Karpas-422 (cell line): ENCODE measurements at regions not wholly inside any gene's neighbourhood (a gene's known extent, or its start where the extent isn't known, plus 50 kb on each side); places are given as distances from the start of the nearest gene placed in this dataset.

Source experiments
- DNase-seq: peaks from one replicate; pipeline ENCODE4 v3.0.0-alpha.2; 2015
- H2AFZ ChIP-seq: fragments of 200-600 bp; sonication (generic); 2 replicates; pipeline ENCODE4 v1.6.1; 2014; ENCODE audit warnings: antibody characterized with exemption, low read length, mixed read lengths
- H3K27ac ChIP-seq: fragments of 200-600 bp; sonication (generic); 2 replicates; pipeline ENCODE4 v1.5.1; 2014; ENCODE audit warnings: mild to moderate bottlenecking, low read length, moderate library complexity
- H3K27me3 ChIP-seq: fragments of 200-600 bp; sonication (generic); 2 replicates; pipeline ENCODE4 v1.6.1; 2014; ENCODE audit warnings: low read length, mixed read lengths
- H3K36me3 ChIP-seq: fragments of 200-600 bp; sonication (generic); 2 replicates; pipeline ENCODE4 v1.6.1; 2014; ENCODE audit warnings: low read length, mixed read lengths; ENCODE audit not compliant: insufficient read depth
- H3K4me1 ChIP-seq: fragments of 200-600 bp; sonication (generic); 2 replicates; pipeline ENCODE4 v1.6.1; 2014; ENCODE audit warnings: mild to moderate bottlenecking, low read length, mixed read lengths
- H3K4me2 ChIP-seq: fragments of 200-600 bp; sonication (generic); 2 replicates; pipeline ENCODE4 v1.6.1; 2014; ENCODE audit warnings: low read length, low read depth, mild to moderate bottlenecking; ENCODE audit not compliant: poor library complexity, severe bottlenecking
- H3K4me3 ChIP-seq: fragments of 200-600 bp; sonication (generic); 2 replicates; pipeline ENCODE4 v1.5.1; 2014; ENCODE audit warnings: mild to moderate bottlenecking, antibody characterized with exemption, low read length, mixed read lengths
- H3K79me2 ChIP-seq: fragments of 200-600 bp; sonication (generic); 2 replicates; pipeline ENCODE4 v1.6.1; 2014; ENCODE audit warnings: mild to moderate bottlenecking, low read length, mixed read lengths
- H3K9ac ChIP-seq: fragments of 200-600 bp; sonication (generic); 2 replicates; pipeline ENCODE4 v1.6.0; 2014; ENCODE audit warnings: low read length
- H3K9me2 ChIP-seq: fragments of 200-600 bp; sonication (generic), shearing (Covaris generic); replicated peaks from 2 replicates; pipeline ENCODE4 v1.6.0; 2014; ENCODE audit warnings: mild to moderate bottlenecking, low read length, moderate library complexity; ENCODE audit not compliant: insufficient read depth
- H3K9me3 ChIP-seq: fragments of 300-700, 200-600 bp; sonication (generic); 2 replicates; pipeline ENCODE4 v1.6.1; 2014; ENCODE audit warnings: low read length, mixed read lengths
- H4K20me1 ChIP-seq: fragments of 200-600 bp; sonication (generic); 2 replicates; pipeline ENCODE4 v1.6.1; 2014; ENCODE audit warnings: mild to moderate bottlenecking, antibody characterized with exemption, low read length, low read depth; ENCODE audit not compliant: insufficient read depth

GRCh38 chr13:31627097-31627845 lies 112.1 kb upstream of the RXFP2 start:
- Histone ChIP-seq H2AFZ (no peak overlapping the region), H3K79me2 (no peaks in the 10 kb centered on the region), H3K4me2 (no peak overlapping the region), H3K9ac (no peak overlapping the region), H3K27ac (no peak overlapping the region), H3K4me1 (no peaks in the 10 kb centered on the region), H3K36me3 (no peaks in the 10 kb centered on the region), H3K27me3 (no peaks in the 10 kb centered on the region), H3K4me3 (no peak overlapping the region), H4K20me1 (no peaks in the 10 kb centered on the region), H3K9me2 (no peaks in the 10 kb centered on the region), H3K9me3 (no peaks in the 10 kb centered on the region)
- no peak for DNase-seq

- Histone ChIP-seq H3K36me3 (no peaks in the 10 kb centered on the region), H3K4me3 (no peak overlapping the region), H3K4me2 (no peak overlapping the region), H3K27ac (no peak overlapping the region), H3K4me1 (no peaks in the 10 kb centered on the region), H3K9me2 (no peaks in the 10 kb centered on the region), H3K9me3 (no peaks in the 10 kb centered on the region), H3K9ac (no peak overlapping the region), H3K79me2 (no peaks in the 10 kb centered on the region), H2AFZ (no peak overlapping the region), H3K27me3 (no peaks in the 10 kb centered on the region), H4K20me1 (no peaks in the 10 kb centered on the region)
- DNase-seq, result no peak
Measured at GRCh38 chr13:31629085-31629780, 110.1 kb upstream of the RXFP2 start.

GRCh38 chr13:31631071-31631470 lies 108.3 kb upstream of the RXFP2 start:
- Histone ChIP-seq H3K79me2 (no peaks in the 10 kb centered on the region), H3K36me3 (no peaks in the 10 kb centered on the region), H3K4me1 (no peaks in the 10 kb centered on the region), H3K4me3 (no peak overlapping the region), H3K27me3 (no peaks in the 10 kb centered on the region), H3K4me2 (no peak overlapping the region), H3K9me3 (no peaks in the 10 kb centered on the region), H3K27ac (no peak overlapping the region), H4K20me1 (no peaks in the 10 kb centered on the region), H3K9ac (no peak overlapping the region), H2AFZ (no peak overlapping the region), H3K9me2 (no peaks in the 10 kb centered on the region)
- no peak for DNase-seq

GRCh38 chr13:31631746-31632145 lies 107.6 kb upstream of the RXFP2 start:
- Histone ChIP-seq H3K36me3 (no peaks in the 10 kb centered on the region), H3K27me3 (no peaks in the 10 kb centered on the region)

GRCh38 chr13:31638577-31638976 lies 100.7 kb upstream of the RXFP2 start:
- peaks cover 5% of the 10 kb centered on the region; the same call in 1 of the 2 replicates for H3K9me3 ChIP-seq
- H4K20me1 ChIP-seq, result no peaks in the 10 kb centered on the region
- no peaks in the 10 kb centered on the region for H3K79me2 ChIP-seq
- no peaks in the 10 kb centered on the region for H3K9me2 ChIP-seq
- H3K4me2 ChIP-seq, result no peak overlapping the region
- no peaks in the 10 kb centered on the region for H3K27me3 ChIP-seq
- H3K9ac ChIP-seq, result no peak overlapping the region
- H3K4me3 ChIP-seq, result no peak overlapping the region
- H3K36me3 ChIP-seq, result no peaks in the 10 kb centered on the region
- H2AFZ ChIP-seq, result no peak overlapping the region
- H3K27ac ChIP-seq, result no peak overlapping the region
- no peaks in the 10 kb centered on the region for H3K4me1 ChIP-seq
- DNase-seq, result no peak

More at GRCh38 chr13:31631746-31632145, 107.6 kb upstream of the RXFP2 start:
- DNase-seq, result no peak
- no peak overlapping the region for H3K4me3 ChIP-seq
- no peak overlapping the region for H3K9ac ChIP-seq
- no peaks in the 10 kb centered on the region for H3K9me3 ChIP-seq
- H2AFZ ChIP-seq, result no peak overlapping the region
- no peak overlapping the region for H3K4me2 ChIP-seq
- H3K79me2 ChIP-seq, result no peaks in the 10 kb centered on the region
- H3K4me1 ChIP-seq, result no peaks in the 10 kb centered on the region
- no peak overlapping the region for H3K27ac ChIP-seq
- no peaks in the 10 kb centered on the region for H3K9me2 ChIP-seq
- H4K20me1 ChIP-seq, result no peaks in the 10 kb centered on the region

GRCh38 chr13:31639443-31640163 lies 99.7 kb upstream of the RXFP2 start:
- H3K9ac ChIP-seq, result no peak overlapping the region
- no peaks in the 10 kb centered on the region for H3K9me2 ChIP-seq
- no peak overlapping the region for H2AFZ ChIP-seq
- no peak overlapping the region for H3K4me2 ChIP-seq
- H4K20me1 ChIP-seq, result no peaks in the 10 kb centered on the region
- H3K4me1 ChIP-seq, result no peaks in the 10 kb centered on the region
- H3K27me3 ChIP-seq, result no peaks in the 10 kb centered on the region
- H3K9me3 ChIP-seq, result peaks cover 5% of the 10 kb centered on the region; the same call in 1 of the 2 replicates
- no peaks in the 10 kb centered on the region for H3K79me2 ChIP-seq
- no peak overlapping the region for H3K27ac ChIP-seq
- H3K36me3 ChIP-seq, result no peaks in the 10 kb centered on the region
- no peak for DNase-seq
- H3K4me3 ChIP-seq, result no peak overlapping the region

GRCh38 chr13:31649766-31650165 lies 89.6 kb upstream of the RXFP2 start:
- Histone ChIP-seq H3K9me2 (no peaks in the 10 kb centered on the region), H4K20me1 (no peaks in the 10 kb centered on the region), H3K4me2 (no peak overlapping the region), H3K9me3 (no peaks in the 10 kb centered on the region), H3K79me2 (no peaks in the 10 kb centered on the region), H3K27me3 (no peaks in the 10 kb centered on the region), H2AFZ (no peak overlapping the region), H3K4me3 (no peak overlapping the region), H3K36me3 (no peaks in the 10 kb centered on the region), H3K4me1 (no peaks in the 10 kb centered on the region), H3K27ac (no peak overlapping the region), H3K9ac (no peak overlapping the region)
- no peak for DNase-seq

GRCh38 chr13:31653730-31654129 lies 85.6 kb upstream of the RXFP2 start:
- H3K4me1 ChIP-seq, result no peaks in the 10 kb centered on the region
- H3K4me3 ChIP-seq, result no peak overlapping the region
- H3K9me3 ChIP-seq, result no peaks in the 10 kb centered on the region
- H3K79me2 ChIP-seq, result no peaks in the 10 kb centered on the region
- H4K20me1 ChIP-seq, result no peaks in the 10 kb centered on the region
- DNase-seq, result no peak
- H3K36me3 ChIP-seq, result no peaks in the 10 kb centered on the region
- H3K9me2 ChIP-seq, result no peaks in the 10 kb centered on the region
- no peak overlapping the region for H3K4me2 ChIP-seq
- no peak overlapping the region for H3K9ac ChIP-seq
- no peaks in the 10 kb centered on the region for H3K27me3 ChIP-seq
- no peak overlapping the region for H3K27ac ChIP-seq
- H2AFZ ChIP-seq, result no peak overlapping the region
